Smooth muscle cell (in vitro differentiated cells): ENCODE measurements at regions not wholly inside any gene's neighbourhood (a gene's known extent, or its start where the extent isn't known, plus 50 kb on each side); places are given as distances from the start of the nearest gene placed in this dataset.

ENCODE experiments used
- DNase-seq: peaks from one replicate; lab custom pipeline; 2025; ENCODE audit not compliant: unreplicated experiment; lab: John Stamatoyannopoulos, UW
- H2AFZ ChIP-seq: fragments of 200-600 bp; sonication (generic); 2 replicates; pipeline ENCODE4 v1.6.0; 2016; ENCODE audit warnings: antibody characterized with exemption, low read depth, mild to moderate bottlenecking
- H3F3A ChIP-seq: fragments of 200-600 bp; sonication (generic); 2 replicates; pipeline ENCODE4 v1.6.0; 2017; ENCODE audit warnings: antibody characterized with exemption, low read depth
- H3K27ac ChIP-seq: fragments of 200-600 bp; sonication (generic); 2 replicates; pipeline ENCODE4 v1.5.1; 2016; ENCODE audit warnings: low read depth, mild to moderate bottlenecking
- H3K27me3 ChIP-seq: fragments of 200-600 bp; sonication (generic); 2 replicates; pipeline ENCODE4 v1.6.1; 2016; ENCODE audit warnings: low read depth, mild to moderate bottlenecking
- H3K36me3 ChIP-seq: fragments of 200-600 bp; sonication (generic); 2 replicates; pipeline ENCODE4 v1.5.1; 2016; ENCODE audit warnings: low read depth
- H3K4me1 ChIP-seq: fragments of 200-600 bp; sonication (generic); 2 replicates; pipeline ENCODE4 v1.5.1; 2016; ENCODE audit warnings: low read depth
- H3K4me2 ChIP-seq: fragments of 200-600 bp; sonication (generic); 2 replicates; pipeline ENCODE4 v1.6.0; 2016; ENCODE audit warnings: mild to moderate bottlenecking
- H3K4me3 ChIP-seq: fragments of 200-600 bp; sonication (generic); 2 replicates; pipeline ENCODE4 v1.5.1; 2016; ENCODE audit warnings: mild to moderate bottlenecking
- H3K79me2 ChIP-seq: fragments of 200-600 bp; sonication (generic); 2 replicates; pipeline ENCODE4 v1.6.0; 2016; ENCODE audit warnings: low read depth, mild to moderate bottlenecking
- H3K9ac ChIP-seq: fragments of 200-600 bp; sonication (generic); 2 replicates; pipeline ENCODE4 v1.6.0; 2016; ENCODE audit warnings: low read depth
- H3K9me3 ChIP-seq: fragments of 200-600 bp; sonication (generic); replicated peaks from 2 replicates; pipeline ENCODE4 v1.5.1; 2016; ENCODE audit warnings: low read depth
- H4K20me1 ChIP-seq: fragments of 200-600 bp; sonication (generic); 2 replicates; pipeline ENCODE4 v1.6.0; 2016; ENCODE audit warnings: low read depth
- CTCF ChIP-seq: fragments of 200-600 bp; sonication (generic); IDR thresholded peaks from 2 replicates; pipeline ENCODE4 v1.5.1; 2017; ENCODE audit warnings: borderline replicate concordance, mild to moderate bottlenecking, antibody characterized with exemption; ENCODE audit not compliant: insufficient read depth, poor library complexity, severe bottlenecking
- WGBS: methylation state at CpG from one replicate; pipeline ENCODE4 v1.1.7; 2016; ENCODE audit warnings: low lambda C conversion rate; 5-methylcytosine and 5-hydroxymethylcytosine counted together

GRCh38 chr2:122056853-122057252, 301.4 kb downstream of the TSN start:
- H3K36me3 ChIP-seq = no peaks in the 10 kb centered on the region
- DNase-seq = no peak
- no peak for TF ChIP-seq CTCF
- H3K9ac ChIP-seq = no peak overlapping the region
- no peak overlapping the region for H3K4me2 ChIP-seq
- no peaks in the 10 kb centered on the region for H4K20me1 ChIP-seq
- no peak overlapping the region for H2AFZ ChIP-seq
- no peaks in the 10 kb centered on the region for H3K9me3 ChIP-seq
- H3K27ac ChIP-seq = no peak overlapping the region
- H3K79me2 ChIP-seq = no peaks in the 10 kb centered on the region
- no peaks in the 10 kb centered on the region for H3K4me1 ChIP-seq
- 45% methylated on average over 2 of the region's 2 CpGs for WGBS
- no peak overlapping the region for H3K4me3 ChIP-seq
- peaks cover 1% of the 10 kb centered on the region for H3K27me3 ChIP-seq
- no peaks in the 10 kb centered on the region for H3F3A ChIP-seq

GRCh38 chr2:122061206-122061605, 305.8 kb downstream of the TSN start:
- Histone ChIP-seq H4K20me1 (no peaks in the 10 kb centered on the region), H3K27ac (no peak overlapping the region), H3K4me1 (no peaks in the 10 kb centered on the region), H3K27me3 (peaks cover 4% of the 10 kb centered on the region), H3K79me2 (no peaks in the 10 kb centered on the region), H3K9me3 (no peaks in the 10 kb centered on the region), H3F3A (no peaks in the 10 kb centered on the region), H3K9ac (no peak overlapping the region), H2AFZ (no peak overlapping the region), H3K36me3 (no peaks in the 10 kb centered on the region), H3K4me3 (no peak overlapping the region), H3K4me2 (no peak overlapping the region)
- 78% methylated on average over 2 of the region's 2 CpGs for WGBS
- no peak for TF ChIP-seq CTCF
- DNase-seq = no peak

GRCh38 chr2:122061831-122062230, 306.4 kb downstream of the TSN start:
- Histone ChIP-seq H3K79me2 (no peaks in the 10 kb centered on the region), H3K4me2 (no peak overlapping the region), H3K9ac (no peak overlapping the region), H3K36me3 (no peaks in the 10 kb centered on the region), H3K9me3 (no peaks in the 10 kb centered on the region), H3K4me1 (no peaks in the 10 kb centered on the region), H3F3A (no peaks in the 10 kb centered on the region), H3K4me3 (no peak overlapping the region), H2AFZ (no peak overlapping the region), H3K27me3 (peaks cover 4% of the 10 kb centered on the region), H3K27ac (no peak overlapping the region), H4K20me1 (no peaks in the 10 kb centered on the region)
- WGBS = 97% methylated on average over 2 of the region's 2 CpGs
- no peak for DNase-seq
- TF ChIP-seq CTCF = no peak

- H3F3A ChIP-seq = no peaks in the 10 kb centered on the region
- H3K4me3 ChIP-seq = no peak overlapping the region
- TF ChIP-seq CTCF = no peak
- H2AFZ ChIP-seq = no peak overlapping the region
- H3K4me1 ChIP-seq = no peaks in the 10 kb centered on the region
- no peaks in the 10 kb centered on the region for H4K20me1 ChIP-seq
- no peak overlapping the region for H3K9ac ChIP-seq
- H3K36me3 ChIP-seq = no peaks in the 10 kb centered on the region
- peaks cover 4% of the 10 kb centered on the region for H3K27me3 ChIP-seq
- no peak for DNase-seq
- H3K27ac ChIP-seq = no peak overlapping the region
- 58% methylated on average over 4 of the region's 4 CpGs for WGBS
- H3K4me2 ChIP-seq = no peak overlapping the region
- H3K79me2 ChIP-seq = no peaks in the 10 kb centered on the region
- no peaks in the 10 kb centered on the region for H3K9me3 ChIP-seq
Measured at GRCh38 chr2:122062506-122062905, 307.1 kb downstream of the TSN start.
